ENCODE measurements at regions not wholly inside any gene's neighbourhood (a gene's known extent, or its start where the extent isn't known, plus 50 kb on each side); places are given as distances from the start of the nearest gene placed in this dataset.
"Not testable (repeated sequence)": the region's sequence is repeated elsewhere in the genome, so short reads cannot be mapped to it uniquely, and the experiment has no call there.

DNA sequence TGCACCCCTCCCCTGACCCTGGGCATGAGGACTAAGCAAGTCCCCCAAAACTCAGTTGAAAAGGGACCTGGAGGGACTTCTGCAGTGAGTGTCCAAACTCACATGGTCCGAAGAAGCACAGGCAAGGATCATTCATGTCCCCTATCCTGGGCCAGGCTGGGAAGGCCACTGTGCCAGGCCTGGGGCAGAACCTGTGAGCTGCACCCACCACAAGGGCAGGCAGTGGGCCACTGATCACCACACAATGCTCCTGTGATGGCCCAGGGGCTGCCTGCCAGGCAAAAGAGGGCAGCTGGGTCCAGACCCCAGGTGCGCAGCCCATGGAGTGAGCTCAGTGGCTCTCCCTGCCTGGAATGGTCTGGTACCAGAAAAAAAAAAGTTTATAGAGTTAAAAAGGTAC lies 295.4 kb downstream of the CCDC74A start:
- TF ChIP-seq, protein P1, sequence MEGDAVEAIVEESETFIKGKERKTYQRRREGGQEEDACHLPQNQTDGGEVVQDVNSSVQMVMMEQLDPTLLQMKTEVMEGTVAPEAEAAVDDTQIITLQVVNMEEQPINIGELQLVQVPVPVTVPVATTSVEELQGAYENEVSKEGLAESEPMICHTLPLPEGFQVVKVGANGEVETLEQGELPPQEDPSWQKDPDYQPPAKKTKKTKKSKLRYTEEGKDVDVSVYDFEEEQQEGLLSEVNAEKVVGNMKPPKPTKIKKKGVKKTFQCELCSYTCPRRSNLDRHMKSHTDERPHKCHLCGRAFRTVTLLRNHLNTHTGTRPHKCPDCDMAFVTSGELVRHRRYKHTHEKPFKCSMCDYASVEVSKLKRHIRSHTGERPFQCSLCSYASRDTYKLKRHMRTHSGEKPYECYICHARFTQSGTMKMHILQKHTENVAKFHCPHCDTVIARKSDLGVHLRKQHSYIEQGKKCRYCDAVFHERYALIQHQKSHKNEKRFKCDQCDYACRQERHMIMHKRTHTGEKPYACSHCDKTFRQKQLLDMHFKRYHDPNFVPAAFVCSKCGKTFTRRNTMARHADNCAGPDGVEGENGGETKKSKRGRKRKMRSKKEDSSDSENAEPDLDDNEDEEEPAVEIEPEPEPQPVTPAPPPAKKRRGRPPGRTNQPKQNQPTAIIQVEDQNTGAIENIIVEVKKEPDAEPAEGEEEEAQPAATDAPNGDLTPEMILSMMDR (IDR thresholded peaks at IDR 0.05): not testable (repeated sequence)
- TF ChIP-seq POLR2A, POLR2AphosphoS5 (IDR thresholded peaks at IDR 0.05): not testable (repeated sequence)

Measured in prostate gland (tissue), 2 donors.